GM18502 (cell line): ENCODE measurements at regions not wholly inside any gene's neighbourhood (a gene's known extent, or its start where the extent isn't known, plus 50 kb on each side); places are given as distances from the start of the nearest gene placed in this dataset.
"Not testable (repeated sequence)": the region's sequence is repeated elsewhere in the genome, so short reads cannot be mapped to it uniquely, and the experiment has no call there.

Experiments
- ATAC-seq: cut with Tn5 transposase; IDR thresholded peaks from one replicate; pipeline ENCODE4 v1.9.1; 2021; ENCODE audit warnings: mild to moderate bottlenecking; ENCODE audit not compliant: unreplicated experiment, poor library complexity

DNA sequence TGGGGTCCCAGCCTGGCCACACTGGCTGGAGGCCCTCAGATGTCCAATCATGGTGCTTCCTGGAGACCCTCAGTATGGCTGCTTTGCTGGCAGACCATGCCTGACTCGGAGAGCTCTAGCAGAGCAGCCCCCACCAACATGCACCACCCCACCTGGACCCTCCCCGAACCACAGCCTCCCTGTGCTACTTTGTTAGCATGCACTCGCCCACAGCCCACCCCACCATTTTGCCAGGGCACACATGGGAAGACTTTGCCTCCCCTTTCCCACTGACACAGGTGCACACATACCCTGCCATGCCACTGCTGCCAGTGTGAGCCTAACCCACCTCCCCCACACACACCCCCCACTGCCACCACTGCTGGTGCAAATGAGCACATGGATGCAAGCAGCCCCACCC is 497.5 kb upstream of the PBX1 start:
- no peak for ATAC-seq

- no peak for ATAC-seq
Observed at GRCh38 chr1:164064501-164064900, 494.5 kb upstream of the PBX1 start.

- no peak for ATAC-seq
Observed at GRCh38 chr1:164071288-164071687, 487.7 kb upstream of the PBX1 start.

- ATAC-seq = no peak
Observed at GRCh38 chr1:164086832-164087231, 472.2 kb upstream of the PBX1 start.

DNA sequence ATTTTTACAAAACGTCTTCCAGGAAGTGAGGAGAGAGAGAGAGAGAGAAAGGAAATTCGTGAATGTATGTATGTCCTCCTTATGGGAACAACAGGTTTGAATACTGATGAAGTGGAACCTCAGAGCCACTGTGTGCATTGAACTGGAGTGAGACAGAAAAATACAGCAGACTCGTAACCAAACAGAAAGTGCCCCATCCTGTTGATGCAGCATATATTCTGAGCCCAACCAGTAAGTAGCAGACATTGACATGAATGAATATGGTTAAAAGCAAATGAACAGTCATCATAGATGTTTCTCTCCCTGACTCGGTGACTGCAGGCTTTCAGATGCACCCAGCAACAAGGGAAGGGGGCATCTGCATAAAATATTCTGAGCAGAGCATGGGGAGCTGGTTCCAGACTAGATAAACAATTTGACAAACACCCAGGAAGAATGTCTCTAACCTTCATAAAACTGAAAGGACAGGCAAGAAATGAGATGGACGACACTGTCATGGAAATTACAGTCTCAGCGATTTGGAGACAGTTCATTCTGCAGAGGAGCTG is 471.0 kb upstream of the PBX1 start:
- ATAC-seq = no peak

- ATAC-seq = no peak
Observed at GRCh38 chr1:164092603-164093353, 466.2 kb upstream of the PBX1 start.

GRCh38 chr1:164093543-164093942 is 465.4 kb upstream of the PBX1 start:
- no peak for ATAC-seq

DNA sequence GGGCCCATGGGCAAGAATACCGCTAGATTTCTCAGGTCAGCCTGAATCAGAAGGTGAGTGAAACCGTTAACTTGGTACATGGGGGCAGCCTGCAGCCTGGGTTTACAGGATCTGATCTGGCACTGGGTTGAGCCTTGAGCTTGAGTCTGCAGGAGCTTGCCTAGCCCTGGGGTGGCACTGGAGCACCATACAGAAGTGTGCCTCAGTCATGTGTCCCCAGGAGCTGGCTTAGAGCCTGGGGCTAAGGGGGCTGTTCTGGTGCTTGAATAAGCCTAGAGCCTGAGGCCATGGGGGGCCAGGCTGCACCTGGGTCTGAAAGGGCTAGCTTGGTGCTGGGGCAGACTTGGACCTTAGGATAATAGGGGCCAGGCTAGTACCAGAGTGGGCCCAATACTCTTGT is 457.2 kb upstream of the PBX1 start:
- no peak for ATAC-seq

GRCh38 chr1:164131949-164132348 is 427.0 kb upstream of the PBX1 start:
- no peak for ATAC-seq

DNA sequence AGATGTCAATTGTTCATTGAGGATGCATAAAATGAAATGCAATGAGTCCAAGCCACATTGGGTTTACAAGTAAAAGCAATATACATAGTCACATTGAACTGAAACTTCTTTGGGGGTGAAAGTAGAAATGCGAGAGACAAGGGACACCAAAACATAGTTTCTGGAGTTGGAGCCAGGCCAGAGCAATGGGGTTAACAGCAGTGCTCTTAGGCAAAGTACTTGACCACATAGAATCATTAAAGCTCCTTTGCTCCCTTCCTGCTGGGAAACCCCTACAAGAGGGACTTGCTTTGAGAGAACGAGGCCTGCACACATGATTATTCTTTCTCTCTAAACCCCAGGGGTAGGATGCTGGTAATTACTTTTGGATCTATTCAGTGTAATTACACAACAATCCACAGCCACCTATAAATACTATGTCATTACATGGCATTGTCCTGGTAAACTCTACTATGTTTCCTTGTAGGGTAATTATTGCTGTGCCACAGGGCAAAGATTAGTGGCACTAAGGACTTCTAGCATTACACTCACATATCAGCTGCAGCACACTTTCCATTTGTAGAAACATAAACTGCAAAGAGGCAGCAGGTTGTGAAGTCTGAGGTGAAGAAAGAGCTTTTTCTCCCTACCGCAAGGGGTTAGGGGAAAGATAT is 421.6 kb upstream of the PBX1 start:
- no peak for ATAC-seq

DNA sequence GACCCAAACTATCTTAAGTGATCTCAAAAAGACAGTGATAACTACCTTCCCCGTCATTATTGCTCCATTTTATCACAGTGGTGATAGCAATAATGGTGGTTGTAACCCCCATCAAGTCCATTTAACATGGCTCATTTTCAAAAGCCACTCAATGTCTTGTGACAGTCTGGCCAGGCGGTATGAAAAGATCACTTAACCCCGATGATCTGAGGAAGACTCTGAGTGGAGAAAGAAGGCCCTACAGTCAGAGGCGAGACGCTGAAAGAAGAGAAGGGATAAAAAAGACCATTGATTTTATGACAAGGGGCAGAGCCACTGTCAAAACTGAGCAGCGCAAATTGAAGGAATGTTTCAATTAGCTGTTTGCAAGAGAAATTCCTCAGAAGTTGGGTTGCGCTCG is 417.2 kb upstream of the PBX1 start:
- ATAC-seq = no peak

- ATAC-seq = no peak
Observed at GRCh38 chr1:164154622-164155021, 404.4 kb upstream of the PBX1 start.

DNA sequence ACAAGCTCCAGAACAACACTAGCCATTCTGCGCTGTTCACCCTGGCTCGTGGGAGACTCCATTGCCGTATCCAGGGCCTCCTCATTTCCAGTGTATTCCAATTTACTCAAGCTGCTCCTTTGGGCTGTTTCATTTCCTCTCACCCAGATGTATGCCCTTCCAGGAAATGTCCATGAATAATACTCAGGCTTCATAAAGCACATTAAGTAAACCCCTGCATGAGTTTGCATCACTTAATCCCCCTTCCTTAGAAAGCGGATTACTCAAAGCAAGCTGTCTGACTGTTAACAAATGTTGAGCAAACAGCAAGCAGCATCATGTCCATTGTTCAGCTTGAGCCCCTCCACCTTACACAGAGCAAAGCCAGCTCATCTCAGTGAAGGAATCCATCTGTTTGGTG is 403.6 kb upstream of the PBX1 start:
- no peak for ATAC-seq

DNA sequence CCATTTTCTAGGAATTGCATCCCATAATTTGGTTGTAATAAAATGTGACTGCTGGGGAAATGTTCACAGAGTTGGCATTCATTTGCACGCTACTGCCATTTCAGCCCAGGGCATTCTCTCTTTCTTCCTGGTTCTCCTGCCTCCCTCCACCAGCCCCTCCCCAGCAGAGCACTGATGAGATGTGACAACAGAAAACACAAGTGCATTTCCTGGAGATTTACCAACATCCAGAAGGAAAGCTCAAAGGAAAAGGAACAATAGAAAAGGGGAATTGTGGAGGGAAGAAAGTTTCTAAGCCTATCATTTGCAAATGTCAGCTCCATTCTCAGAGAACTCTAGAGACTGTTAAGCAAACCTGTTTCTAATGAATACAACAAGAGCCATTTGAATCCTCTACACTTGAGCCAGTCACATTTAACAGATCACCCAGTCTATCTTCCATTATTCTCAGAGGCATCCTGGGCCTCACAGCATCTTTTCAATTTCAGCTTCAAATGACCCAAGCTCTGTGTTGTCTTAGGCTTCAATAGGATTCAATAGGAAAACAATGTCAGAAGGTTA is 395.6 kb upstream of the PBX1 start:
- ATAC-seq = no peak

- ATAC-seq = no peak
Observed at GRCh38 chr1:164165466-164165865, 393.5 kb upstream of the PBX1 start.

DNA sequence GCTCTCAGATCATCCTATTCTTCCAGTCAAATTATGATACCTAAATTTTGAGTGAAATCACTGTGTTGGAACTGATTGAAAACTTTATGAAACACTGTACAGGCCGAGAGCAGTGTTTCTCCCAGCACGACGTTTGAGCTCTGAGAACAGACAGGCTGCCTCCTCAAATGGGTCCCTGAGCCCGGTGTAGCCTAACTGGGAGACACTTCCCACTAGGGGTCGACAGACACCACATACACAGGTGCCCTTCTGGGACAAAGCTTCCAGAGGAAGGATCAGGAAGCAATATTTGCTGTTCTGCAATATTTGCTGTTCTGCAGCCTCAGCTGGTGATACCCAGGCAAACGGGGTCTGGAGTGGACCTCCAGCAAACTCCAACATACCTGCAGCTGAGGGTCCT is 392.5 kb upstream of the PBX1 start:
- not testable (repeated sequence) for ATAC-seq

- ATAC-seq = no peak
Observed at GRCh38 chr1:164177118-164177517, 381.9 kb upstream of the PBX1 start.

GRCh38 chr1:164180824-164181223 is 378.2 kb upstream of the PBX1 start:
- ATAC-seq = no peak

DNA sequence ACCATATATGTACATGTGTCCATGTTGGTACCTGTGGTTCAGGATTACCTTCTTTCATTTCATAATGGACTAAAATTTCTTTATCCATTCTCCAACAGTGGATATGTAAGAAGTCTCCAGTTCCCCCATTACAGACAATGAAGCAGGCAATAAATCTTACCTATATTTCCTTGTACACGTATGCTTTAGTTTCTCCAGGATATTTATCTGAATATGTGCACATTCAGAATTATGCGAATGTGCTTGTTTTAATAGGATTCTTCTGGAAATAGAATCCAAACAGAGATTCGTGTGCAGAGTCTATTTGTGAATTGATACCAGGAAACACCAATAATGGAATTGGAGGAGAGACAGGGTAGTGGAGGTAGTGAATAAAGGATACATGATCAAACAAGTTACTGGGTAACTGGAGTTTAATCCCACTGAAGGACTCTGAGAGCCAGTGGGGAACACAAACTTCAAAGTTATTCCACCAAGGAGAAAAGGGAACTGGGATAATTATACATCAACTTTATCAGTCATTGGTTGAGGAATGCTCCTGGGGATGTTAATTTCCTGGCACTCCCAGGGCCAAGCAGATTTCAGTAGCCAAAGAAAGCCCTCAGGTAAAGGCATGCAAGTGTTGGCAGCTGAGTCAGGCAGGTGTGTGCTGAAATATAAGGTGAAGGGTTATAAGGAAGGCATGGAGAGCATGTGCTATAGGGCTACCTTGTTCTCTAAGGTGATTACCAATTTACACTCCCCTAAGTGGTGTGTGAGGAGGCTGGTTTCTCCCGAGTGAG is 374.9 kb upstream of the PBX1 start:
- ATAC-seq = no peak

DNA sequence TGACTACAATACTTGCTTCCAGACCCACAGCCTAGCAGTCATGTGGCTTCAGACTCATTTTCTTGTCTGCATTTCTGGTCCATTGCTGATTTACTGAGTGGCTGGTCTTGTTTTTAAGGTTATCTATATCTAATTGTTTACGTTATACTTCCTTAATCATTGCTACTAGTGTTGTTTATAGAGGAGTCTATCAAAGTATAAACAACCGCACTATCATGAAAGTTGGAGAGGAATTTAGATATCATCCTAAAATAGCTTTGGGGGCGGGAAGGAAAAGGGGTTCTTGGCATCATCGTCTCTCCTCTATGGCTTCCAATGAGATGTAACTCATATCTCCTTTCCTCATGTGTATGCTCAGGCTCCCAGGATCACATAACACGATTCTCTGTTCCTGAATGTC is 372.1 kb upstream of the PBX1 start:
- ATAC-seq = no peak

- no peak for ATAC-seq
Observed at GRCh38 chr1:164188497-164188896, 370.5 kb upstream of the PBX1 start.
